Esophagus squamous epithelium (tissue), 4 donors: ENCODE measurements at regions not wholly inside any gene's neighbourhood (a gene's known extent, or its start where the extent isn't known, plus 50 kb on each side); places are given as distances from the start of the nearest gene placed in this dataset.

Experiments used
- CTCF ChIP-seq, 6 experiments: fragments of 450-650 bp in 4 of 6; fragments of 200-600 bp in 2 of 6; sonication (generic) in 2 of 6; IDR thresholded peaks; one replicate each; pipeline ENCODE4 v1.5.1; 2016 to 2019; ENCODE audit warnings: antibody characterized with exemption in 6 of 6, mild to moderate bottlenecking in 4 of 6, moderate library complexity in 4 of 6
- POLR2A ChIP-seq, 4 donors: fragments of 450-650 bp; IDR thresholded peaks; one replicate each; pipeline ENCODE4 v1.6.1; 2017; ENCODE audit warnings: antibody characterized with exemption in 4 of 4, mild to moderate bottlenecking in 4 of 4, moderate library complexity in 3 of 4

GRCh38 chr6:143620447-143620846 is 57.3 kb upstream of the PHACTR2 start:
- TF ChIP-seq CTCF (IDR thresholded peaks at IDR 0.05) (no peak), POLR2A (IDR thresholded peaks at IDR 0.05) (no peak)
